IMR-90 (cell line): ENCODE measurements at regions not wholly inside any gene's neighbourhood (a gene's known extent, or its start where the extent isn't known, plus 50 kb on each side); places are given as distances from the start of the nearest gene placed in this dataset.

Source experiments
- ATAC-seq: fragments of 200-7000 bp; cut with Tn5 transposase; 2 replicates; pipeline ENCODE4 v1.9.1; 2020; ENCODE audit warnings: low read depth, mild to moderate bottlenecking, moderate library complexity
- BruUV-seq: library from RNA; stranded (reverse); fragments of 400-500 nt; replicated peaks from 2 replicates; lab custom pipeline; 2021; lab: Mats Ljungman, UMichigan
- CTCF ChIA-PET: fragments of 300-600 bp; formaldehyde crosslinking; extraction: SDS; loops from one replicate; lab custom pipeline; 2021; ENCODE audit warnings: antibody characterized with exemption; lab: Yijun Ruan, JAX
- POLR2A ChIA-PET: fragments of 300-600 bp; sonication (Branson Sonifier 250); formaldehyde crosslinking; loops from one replicate; lab custom pipeline; 2022; ENCODE audit warnings: antibody characterized with exemption; ENCODE audit not compliant: unreplicated experiment; lab: Charles Lee
- DNase-seq: peaks from one replicate; pipeline ENCODE4 v3.0.0; 2013
- H2AFZ ChIP-seq: replicated peaks from 2 replicates; pipeline ENCODE3; 2013; ENCODE audit warnings: low read length, mild to moderate bottlenecking; ENCODE audit not compliant: poor library complexity
- H2AK5ac ChIP-seq: 2 replicates; pipeline ENCODE4 v1.6.1; 2013; ENCODE audit warnings: low read depth, low read length, inconsistent platforms
- H2AK9ac ChIP-seq: replicated peaks from 2 replicates; pipeline ENCODE3; 2013; ENCODE audit warnings: mild to moderate bottlenecking, low read depth, low read length, moderate library complexity; ENCODE audit not compliant: poor library complexity
- H2BK120ac ChIP-seq: 2 replicates; pipeline ENCODE4 v1.6.1; 2013; ENCODE audit warnings: low read depth, low read length, inconsistent platforms
- H2BK15ac ChIP-seq: 3 replicates; pipeline ENCODE4 v1.6.1; 2013; ENCODE audit warnings: low read depth, low read length, inconsistent platforms
- H2BK20ac ChIP-seq: 2 replicates; pipeline ENCODE4 v1.6.1; 2013; ENCODE audit warnings: low read depth, mild to moderate bottlenecking, inconsistent platforms, low read length, moderate library complexity
- H2BK5ac ChIP-seq: 2 replicates; pipeline ENCODE4 v1.6.1; 2013; ENCODE audit warnings: mild to moderate bottlenecking, low read depth, low read length, inconsistent platforms; ENCODE audit not compliant: poor library complexity, severe bottlenecking
- H3K14ac ChIP-seq: replicated peaks from 2 replicates; pipeline ENCODE4 v1.6.1; 2013; ENCODE audit warnings: low read depth, low read length, inconsistent platforms
- H3K18ac ChIP-seq: 2 replicates; pipeline ENCODE4 v1.6.1; 2013; ENCODE audit warnings: low read depth, low read length, control low read depth
- H3K23ac ChIP-seq: 2 replicates; pipeline ENCODE4 v1.6.1; 2013; ENCODE audit warnings: low read depth, low read length, inconsistent platforms
- H3K27ac ChIP-seq: 2 replicates; pipeline ENCODE4 v1.5.1; 2013; ENCODE audit warnings: mild to moderate bottlenecking, control low read depth, low read length; ENCODE audit not compliant: insufficient read depth
- H3K27me3 ChIP-seq: 2 replicates; pipeline ENCODE4 v1.6.1; 2013; ENCODE audit warnings: low read length; ENCODE audit not compliant: control insufficient read depth, insufficient read depth
- H3K36me3 ChIP-seq: 2 replicates; pipeline ENCODE4 v1.6.1; 2013; ENCODE audit warnings: low read length, mixed read lengths; ENCODE audit not compliant: control insufficient read depth, insufficient read depth
- H3K4ac ChIP-seq: 2 replicates; pipeline ENCODE4 v1.6.1; 2013; ENCODE audit warnings: low read depth, low read length, inconsistent platforms
- H3K4me1 ChIP-seq: 2 replicates; pipeline ENCODE4 v1.6.1; 2013; ENCODE audit warnings: low read length, mixed read lengths; ENCODE audit not compliant: control insufficient read depth, insufficient read depth
- H3K4me2 ChIP-seq: 2 replicates; pipeline ENCODE4 v1.6.1; 2013; ENCODE audit warnings: low read depth, mild to moderate bottlenecking, control low read depth, low read length, moderate library complexity
- H3K4me3 ChIP-seq: 2 replicates; pipeline ENCODE4 v1.5.1; 2013; ENCODE audit warnings: low read depth, mild to moderate bottlenecking, control low read depth, low read length, moderate library complexity; ENCODE audit not compliant: insufficient read depth
- H3K56ac ChIP-seq: 2 replicates; pipeline ENCODE4 v1.6.1; 2013; ENCODE audit warnings: low read length, inconsistent platforms; ENCODE audit not compliant: insufficient read depth; ENCODE audit errors: extremely low read depth
- H3K79me1 ChIP-seq, 2 experiments: 2 replicates each; pipeline ENCODE4 v1.6.1; 2013; ENCODE audit warnings: low read length in 2 of 2, inconsistent platforms in 1 of 2, low read depth in 1 of 2
- H3K9ac ChIP-seq: 2 replicates; pipeline ENCODE4 v1.6.1; 2013; ENCODE audit warnings: low read depth, low read length, control low read depth
- H3K9me1 ChIP-seq: 2 replicates; pipeline ENCODE4 v1.6.1; 2013; ENCODE audit warnings: low read length, inconsistent platforms; ENCODE audit not compliant: insufficient read depth
- H3K9me3 ChIP-seq: 2 replicates; pipeline ENCODE4 v1.6.1; 2013; ENCODE audit warnings: low read length; ENCODE audit not compliant: control insufficient read depth, insufficient read depth
- H4K20me1 ChIP-seq: 2 replicates; pipeline ENCODE4 v1.6.1; 2013; ENCODE audit warnings: low read length, inconsistent platforms; ENCODE audit not compliant: insufficient read depth
- H4K5ac ChIP-seq: 2 replicates; pipeline ENCODE4 v1.6.1; 2013; ENCODE audit warnings: mild to moderate bottlenecking, low read depth, low read length, control low read depth
- H4K8ac ChIP-seq, 2 experiments: 2 replicates each; pipeline ENCODE4 v1.6.1; 2013; ENCODE audit warnings: low read depth in 2 of 2, low read length in 2 of 2, control low read depth in 1 of 2, inconsistent platforms in 1 of 2
- H4K91ac ChIP-seq: 2 replicates; pipeline ENCODE4 v1.6.1; 2013; ENCODE audit warnings: low read depth, low read length, inconsistent platforms; ENCODE audit not compliant: insufficient read depth
- CEBPB ChIP-seq: IDR thresholded peaks from 2 replicates; pipeline ENCODE4 v1.6.1; 2012; ENCODE audit warnings: low read depth, low read length, improper control_type of control experiment
- ELK1 ChIP-seq: fragments of 150-350 bp; IDR thresholded peaks from 2 replicates; pipeline ENCODE4 v1.6.1; 2016; ENCODE audit warnings: low read depth, mild to moderate bottlenecking, low read length, moderate library complexity, borderline replicate concordance
- MAFK ChIP-seq: IDR thresholded peaks from 2 replicates; pipeline ENCODE4 v1.6.1; 2012; ENCODE audit warnings: low read depth, low read length, improper control_type of control experiment
- POLR2A ChIP-seq: IDR thresholded peaks from 2 replicates; pipeline ENCODE4 v1.6.1; 2012; ENCODE audit warnings: mild to moderate bottlenecking, low read depth, low read length
- RFX5 ChIP-seq: IDR thresholded peaks from 2 replicates; pipeline ENCODE4 v1.8.0; 2012; ENCODE audit warnings: low read depth, mild to moderate bottlenecking, low read length, moderate library complexity
- dilution Hi-C: fragments of 300-500 bp; cut with HindIII; formaldehyde crosslinking; loops from one replicate; pipeline ENCODE4 v1.14.3; 2018; ENCODE audit warnings: low sequenced_read_pairs; ENCODE audit not compliant: unreplicated experiment
- in situ Hi-C: fragments of 300-500 bp; cut with MboI; formaldehyde crosslinking; loops from 3 replicates; pipeline ENCODE4 v1.14.3; 2019; ENCODE audit warnings: low sequenced_read_pairs, inconsistent platforms, mixed read lengths
- intact Hi-C: fragments of 100-400 bp; cut with micrococcal nuclease; formaldehyde crosslinking; loops from 2 replicates; pipeline ENCODE4 v1.10.0; 2022

DNA sequence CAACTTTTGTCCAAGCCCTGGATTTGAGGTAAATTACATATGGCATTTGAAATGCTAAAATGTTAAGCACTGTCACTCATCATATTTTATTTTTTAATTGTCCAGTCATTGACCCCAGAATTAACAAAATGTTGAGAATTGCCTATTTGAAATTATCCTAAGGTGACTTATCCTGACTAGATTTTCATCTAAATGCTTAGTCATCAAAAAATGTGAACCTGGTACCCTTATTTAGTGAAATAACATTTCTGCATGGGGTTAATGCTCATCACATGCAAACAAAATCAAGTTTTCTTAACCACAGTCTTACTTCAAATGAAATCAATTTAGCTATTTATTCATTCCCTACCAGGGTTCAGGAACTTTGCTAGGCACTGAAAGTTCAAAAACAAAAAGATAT is 232.0 kb upstream of the DCN start:
- Histone ChIP-seq H3K9me3 (no peaks in the 10 kb centered on the region), H3K36me3 (no peaks in the 10 kb centered on the region), H3K4me3 (no peak overlapping the region), H2BK15ac (no peak overlapping the region), H2AK5ac (no peak overlapping the region), H3K4me1 (peaks cover 4% of the 10 kb centered on the region), H2BK20ac (no peak overlapping the region), H3K9me1 (no peaks in the 10 kb centered on the region), H3K4me2 (no peak overlapping the region; the same call in 1 of the 2 replicates), H2AFZ (no peak overlapping the region), H2AK9ac (no peak overlapping the region), H3K23ac (no peak overlapping the region), H3K56ac (no peak overlapping the region), H3K79me1 (no peaks in the 10 kb centered on the region), H4K8ac (no peak overlapping the region), H2BK120ac (no peak overlapping the region), H2BK5ac (no peak overlapping the region), H3K27ac (no peak overlapping the region), H3K4ac (no peak overlapping the region), H4K91ac (no peak overlapping the region), H3K9ac (no peak overlapping the region), H4K20me1 (no peaks in the 10 kb centered on the region), H3K14ac (no peak overlapping the region), H4K5ac (no peak overlapping the region), H3K27me3 (peaks cover 2% of the 10 kb centered on the region; the same call in 1 of the 2 replicates), H3K18ac (no peak overlapping the region)
- POLR2A ChIA-PET: no interaction called here
- BruUV-seq: no TSS peak
- CTCF ChIA-PET: no interaction called here
- in situ Hi-C loops: no loop called here
- intact Hi-C loops: loop anchor here (5.0 kb wide), 1 partner anchor 88 kb away; no protein-coding TSS in a partner anchor
- ATAC-seq: no peak
- dilution Hi-C loops: no loop called here
- DNase-seq: no peak
- TF ChIP-seq POLR2A: no peak
- no peak for TF ChIP-seq ELK1
- TF ChIP-seq MAFK: peak; percentile 99
- no peak for TF ChIP-seq CEBPB
- TF ChIP-seq RFX5: no peak
